Sigmoid colon (tissue), 4 donors: ENCODE measurements at regions not wholly inside any gene's neighbourhood (a gene's known extent, or its start where the extent isn't known, plus 50 kb on each side); places are given as distances from the start of the nearest gene placed in this dataset.

Source experiments
- CTCF ChIP-seq, 4 experiments: fragments of 450-650 bp in 3 of 4; fragments of 200-600 bp in 1 of 4; IDR thresholded peaks; one replicate each; pipeline ENCODE4 v1.5.1; 2016 to 2019; ENCODE audit warnings: antibody characterized with exemption in 4 of 4, mild to moderate bottlenecking in 3 of 4, moderate library complexity in 2 of 4
- EP300 ChIP-seq, 4 donors: sonication (generic); formaldehyde crosslinking; IDR thresholded peaks; one replicate each; pipeline ENCODE4 v1.6.1; 2017; ENCODE audit warnings: antibody characterized with exemption in 4 of 4

GRCh38 chr3:187997490-187997889, 156.5 kb upstream of the LPP start:
- no peak for TF ChIP-seq EP300 (IDR thresholded peaks at IDR 0.05)
- no peak for TF ChIP-seq CTCF (IDR thresholded peaks at IDR 0.05)
